IMR-90 (cell line): ENCODE measurements at regions not wholly inside any gene's neighbourhood (a gene's known extent, or its start where the extent isn't known, plus 50 kb on each side); places are given as distances from the start of the nearest gene placed in this dataset.

ENCODE experiments used
- CHD1 ChIP-seq: IDR thresholded peaks from 2 replicates; pipeline ENCODE4 v1.6.1; 2012; ENCODE audit warnings: low read depth, low read length, improper control_type of control experiment
- ELK1 ChIP-seq: fragments of 150-350 bp; IDR thresholded peaks from 2 replicates; pipeline ENCODE4 v1.6.1; 2016; ENCODE audit warnings: low read depth, mild to moderate bottlenecking, low read length, moderate library complexity, borderline replicate concordance
- FOS ChIP-seq: fragments of 150-350 bp; IDR thresholded peaks from 2 replicates; pipeline ENCODE4 v1.6.1; 2016; ENCODE audit warnings: low read depth, low read length
- MAFK ChIP-seq: IDR thresholded peaks from 2 replicates; pipeline ENCODE4 v1.6.1; 2012; ENCODE audit warnings: low read depth, low read length, improper control_type of control experiment
- MXI1 ChIP-seq: IDR thresholded peaks from 2 replicates; pipeline ENCODE4 v1.6.1; 2012; ENCODE audit warnings: low read depth, mild to moderate bottlenecking, low read length, moderate library complexity, borderline replicate concordance
- NFE2L2 ChIP-seq: fragments of 150-350 bp; IDR thresholded peaks from 2 replicates; pipeline ENCODE4 v1.6.1; 2016; ENCODE audit warnings: low read depth, mild to moderate bottlenecking, low read length
- POLR2A ChIP-seq: IDR thresholded peaks from 2 replicates; pipeline ENCODE4 v1.6.1; 2012; ENCODE audit warnings: mild to moderate bottlenecking, low read depth, low read length
- RAD21 ChIP-seq: IDR thresholded peaks from 2 replicates; pipeline ENCODE4 v1.6.1; 2012; ENCODE audit warnings: low read length, improper control_type of control experiment
- RCOR1 ChIP-seq: IDR thresholded peaks from 2 replicates; pipeline ENCODE4 v1.6.1; 2012; ENCODE audit warnings: mild to moderate bottlenecking, low read length, improper control_type of control experiment; ENCODE audit not compliant: insufficient replicate concordance
- RFX5 ChIP-seq: IDR thresholded peaks from 2 replicates; pipeline ENCODE4 v1.8.0; 2012; ENCODE audit warnings: low read depth, mild to moderate bottlenecking, low read length, moderate library complexity
- SMC3 ChIP-seq: fragments of 150-350 bp; IDR thresholded peaks from 2 replicates; pipeline ENCODE4 v1.6.1; 2016; ENCODE audit warnings: low read depth, mild to moderate bottlenecking, antibody characterized with exemption, low read length, moderate library complexity
- TF ChIP-seq, protein P1 (sequence below): conservative IDR thresholded peaks from 2 replicates; pipeline ENCODE4 v1.5.1; 2012; ENCODE audit warnings: mild to moderate bottlenecking, low read depth, low read length, improper control_type of control experiment
- TF ChIP-seq, protein P2 (sequence below): fragments of 150-350 bp; IDR thresholded peaks from 2 replicates; pipeline ENCODE4 v1.6.1; 2017; ENCODE audit warnings: mild to moderate bottlenecking, antibody characterized with exemption, low read length, low read depth

GRCh38 chr7:131095346-131095745 is 232.3 kb upstream of the MKLN1 start:
- no peak for TF ChIP-seq POLR2A
- no peak for TF ChIP-seq RFX5
- TF ChIP-seq, protein P1, sequence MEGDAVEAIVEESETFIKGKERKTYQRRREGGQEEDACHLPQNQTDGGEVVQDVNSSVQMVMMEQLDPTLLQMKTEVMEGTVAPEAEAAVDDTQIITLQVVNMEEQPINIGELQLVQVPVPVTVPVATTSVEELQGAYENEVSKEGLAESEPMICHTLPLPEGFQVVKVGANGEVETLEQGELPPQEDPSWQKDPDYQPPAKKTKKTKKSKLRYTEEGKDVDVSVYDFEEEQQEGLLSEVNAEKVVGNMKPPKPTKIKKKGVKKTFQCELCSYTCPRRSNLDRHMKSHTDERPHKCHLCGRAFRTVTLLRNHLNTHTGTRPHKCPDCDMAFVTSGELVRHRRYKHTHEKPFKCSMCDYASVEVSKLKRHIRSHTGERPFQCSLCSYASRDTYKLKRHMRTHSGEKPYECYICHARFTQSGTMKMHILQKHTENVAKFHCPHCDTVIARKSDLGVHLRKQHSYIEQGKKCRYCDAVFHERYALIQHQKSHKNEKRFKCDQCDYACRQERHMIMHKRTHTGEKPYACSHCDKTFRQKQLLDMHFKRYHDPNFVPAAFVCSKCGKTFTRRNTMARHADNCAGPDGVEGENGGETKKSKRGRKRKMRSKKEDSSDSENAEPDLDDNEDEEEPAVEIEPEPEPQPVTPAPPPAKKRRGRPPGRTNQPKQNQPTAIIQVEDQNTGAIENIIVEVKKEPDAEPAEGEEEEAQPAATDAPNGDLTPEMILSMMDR: no peak
- no peak for TF ChIP-seq RAD21
- no peak for TF ChIP-seq ELK1
- TF ChIP-seq NFE2L2: no peak
- TF ChIP-seq, protein P2, sequence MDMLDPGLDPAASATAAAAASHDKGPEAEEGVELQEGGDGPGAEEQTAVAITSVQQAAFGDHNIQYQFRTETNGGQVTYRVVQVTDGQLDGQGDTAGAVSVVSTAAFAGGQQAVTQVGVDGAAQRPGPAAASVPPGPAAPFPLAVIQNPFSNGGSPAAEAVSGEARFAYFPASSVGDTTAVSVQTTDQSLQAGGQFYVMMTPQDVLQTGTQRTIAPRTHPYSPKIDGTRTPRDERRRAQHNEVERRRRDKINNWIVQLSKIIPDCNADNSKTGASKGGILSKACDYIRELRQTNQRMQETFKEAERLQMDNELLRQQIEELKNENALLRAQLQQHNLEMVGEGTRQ: no peak
- TF ChIP-seq FOS: no peak
- no peak for TF ChIP-seq MAFK
- TF ChIP-seq CHD1: no peak
- no peak for TF ChIP-seq RCOR1
- no peak for TF ChIP-seq SMC3
- TF ChIP-seq MXI1: no peak
